ENCODE measurements at regions not wholly inside any gene's neighbourhood (a gene's known extent, or its start where the extent isn't known, plus 50 kb on each side); places are given as distances from the start of the nearest gene placed in this dataset.
"Not testable (repeated sequence)": the region's sequence is repeated elsewhere in the genome, so short reads cannot be mapped to it uniquely, and the experiment has no call there.

GRCh38 chr12:60225216-60226000 lies 629.6 kb downstream of the SLC16A7 start:
- ATAC-seq (ENCODE audit: insufficient number of reproducible peaks, low FRiP score, low read depth) (no peak), DNase-seq (ENCODE audit: low spot score) (no peak)
- no peaks in the 10 kb centered on the region for H3K36me3 ChIP-seq
- no peak overlapping the region for H3K27ac ChIP-seq
- TF ChIP-seq CTCF (IDR thresholded peaks at IDR 0.05): no peak
- no peaks in the 10 kb centered on the region for H3K4me1 ChIP-seq (ENCODE audit: control insufficient read depth in 1 of 2, low read depth in 2 of 2)
- no peak overlapping the region for H3K4me3 ChIP-seq
- H3K27me3 ChIP-seq (replicated peaks; ENCODE audit: insufficient read depth): no peaks in the 10 kb centered on the region
- H3K9me3 ChIP-seq: peaks cover 6% of the 10 kb centered on the region

GRCh38 chr12:60227916-60228315 lies 632.1 kb downstream of the SLC16A7 start:
- TF ChIP-seq CTCF (IDR thresholded peaks at IDR 0.05): no peak
- H3K36me3 ChIP-seq: no peaks in the 10 kb centered on the region
- H3K4me3 ChIP-seq: no peak overlapping the region
- no peak overlapping the region for H3K27ac ChIP-seq
- peaks cover 6% of the 10 kb centered on the region for H3K9me3 ChIP-seq
- ATAC-seq (ENCODE audit: insufficient number of reproducible peaks, low FRiP score, low read depth) (no peak), DNase-seq (ENCODE audit: low spot score) (no peak)
- no peaks in the 10 kb centered on the region for H3K4me1 ChIP-seq (ENCODE audit: control insufficient read depth in 1 of 2, low read depth in 2 of 2)
- no peaks in the 10 kb centered on the region for H3K27me3 ChIP-seq (replicated peaks; ENCODE audit: insufficient read depth)

GRCh38 chr12:60230056-60230455 lies 634.2 kb downstream of the SLC16A7 start:
- TF ChIP-seq CTCF (IDR thresholded peaks at IDR 0.05): no peak
- peaks cover 6% of the 10 kb centered on the region for H3K9me3 ChIP-seq
- DNase-seq (ENCODE audit: low spot score) (no peak), ATAC-seq (ENCODE audit: insufficient number of reproducible peaks, low FRiP score, low read depth) (no peak)
- H3K4me1 ChIP-seq (ENCODE audit: control insufficient read depth in 1 of 2, low read depth in 2 of 2): no peaks in the 10 kb centered on the region
- no peak overlapping the region for H3K27ac ChIP-seq
- H3K27me3 ChIP-seq (replicated peaks; ENCODE audit: insufficient read depth): no peaks in the 10 kb centered on the region
- no peaks in the 10 kb centered on the region for H3K36me3 ChIP-seq
- H3K4me3 ChIP-seq: no peak overlapping the region

GRCh38 chr12:60231303-60231702 lies 635.5 kb downstream of the SLC16A7 start:
- peaks cover 3% of the 10 kb centered on the region for H3K9me3 ChIP-seq
- DNase-seq (ENCODE audit: low spot score) (no peak), ATAC-seq (ENCODE audit: insufficient number of reproducible peaks, low FRiP score, low read depth) (no peak)
- H3K36me3 ChIP-seq: no peaks in the 10 kb centered on the region
- no peak overlapping the region for H3K4me3 ChIP-seq
- no peak for TF ChIP-seq CTCF (IDR thresholded peaks at IDR 0.05)
- H3K4me1 ChIP-seq (ENCODE audit: control insufficient read depth in 1 of 2, low read depth in 2 of 2): no peaks in the 10 kb centered on the region
- H3K27ac ChIP-seq: no peak overlapping the region
- no peaks in the 10 kb centered on the region for H3K27me3 ChIP-seq (replicated peaks; ENCODE audit: insufficient read depth)

GRCh38 chr12:60231976-60232907 lies 636.4 kb downstream of the SLC16A7 start:
- no peak for DNase-seq (ENCODE audit: low spot score)
- TF ChIP-seq CTCF (IDR thresholded peaks at IDR 0.05): no peak
- Histone ChIP-seq H3K27me3 (replicated peaks; ENCODE audit: insufficient read depth) (no peaks in the 10 kb centered on the region), H3K9me3 (no peaks in the 10 kb centered on the region), H3K36me3 (no peaks in the 10 kb centered on the region), H3K27ac (no peak overlapping the region), H3K4me1 (ENCODE audit: control insufficient read depth in 1 of 2, low read depth in 2 of 2) (no peaks in the 10 kb centered on the region), H3K4me3 (no peak overlapping the region)
- ATAC-seq (ENCODE audit: insufficient number of reproducible peaks, low FRiP score, low read depth): no peak

- not testable (repeated sequence) for DNase-seq (ENCODE audit: low spot score); H3K27me3 ChIP-seq (replicated peaks; ENCODE audit: insufficient read depth); ATAC-seq (ENCODE audit: insufficient number of reproducible peaks, low FRiP score, low read depth); H3K4me3 ChIP-seq; H3K4me1 ChIP-seq (ENCODE audit: control insufficient read depth in 1 of 2, low read depth in 2 of 2); H3K9me3 ChIP-seq; H3K36me3 ChIP-seq; H3K27ac ChIP-seq
Observed at GRCh38 chr12:60234611-60235195, 638.9 kb downstream of the SLC16A7 start.

Measured in thoracic aorta (tissue), 2 donors.